ENCODE measurements at regions not wholly inside any gene's neighbourhood (a gene's known extent, or its start where the extent isn't known, plus 50 kb on each side); places are given as distances from the start of the nearest gene placed in this dataset.

GRCh38 chrX:140149761-140150160 is 184.4 kb upstream of the CXorf66 start:
- TF ChIP-seq, protein P1, sequence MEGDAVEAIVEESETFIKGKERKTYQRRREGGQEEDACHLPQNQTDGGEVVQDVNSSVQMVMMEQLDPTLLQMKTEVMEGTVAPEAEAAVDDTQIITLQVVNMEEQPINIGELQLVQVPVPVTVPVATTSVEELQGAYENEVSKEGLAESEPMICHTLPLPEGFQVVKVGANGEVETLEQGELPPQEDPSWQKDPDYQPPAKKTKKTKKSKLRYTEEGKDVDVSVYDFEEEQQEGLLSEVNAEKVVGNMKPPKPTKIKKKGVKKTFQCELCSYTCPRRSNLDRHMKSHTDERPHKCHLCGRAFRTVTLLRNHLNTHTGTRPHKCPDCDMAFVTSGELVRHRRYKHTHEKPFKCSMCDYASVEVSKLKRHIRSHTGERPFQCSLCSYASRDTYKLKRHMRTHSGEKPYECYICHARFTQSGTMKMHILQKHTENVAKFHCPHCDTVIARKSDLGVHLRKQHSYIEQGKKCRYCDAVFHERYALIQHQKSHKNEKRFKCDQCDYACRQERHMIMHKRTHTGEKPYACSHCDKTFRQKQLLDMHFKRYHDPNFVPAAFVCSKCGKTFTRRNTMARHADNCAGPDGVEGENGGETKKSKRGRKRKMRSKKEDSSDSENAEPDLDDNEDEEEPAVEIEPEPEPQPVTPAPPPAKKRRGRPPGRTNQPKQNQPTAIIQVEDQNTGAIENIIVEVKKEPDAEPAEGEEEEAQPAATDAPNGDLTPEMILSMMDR (IDR thresholded peaks at IDR 0.05 in 2 of 3, conservative IDR thresholded peaks at IDR 0.05 in 1 of 3; ENCODE audit: control insufficient read depth in 2 of 3, extremely low read depth in 1 of 3, insufficient read depth in 1 of 3, low read depth in 3 of 3, low read length in 3 of 3): no peak
- TF ChIP-seq BRCA1 (IDR thresholded peaks at IDR 0.05; ENCODE audit: low read depth, low read length): no peak
